Effector CD8-positive, alpha-beta T cell (primary cell): ENCODE measurements at regions not wholly inside any gene's neighbourhood (a gene's known extent, or its start where the extent isn't known, plus 50 kb on each side); places are given as distances from the start of the nearest gene placed in this dataset.

ENCODE experiments used
- DNase-seq: peaks from one replicate; lab custom pipeline; 2025; lab: John Stamatoyannopoulos, UW

- no peak for DNase-seq
Observed at GRCh38 chr5:2569774-2570542, 181.5 kb downstream of the IRX2 start.

DNA sequence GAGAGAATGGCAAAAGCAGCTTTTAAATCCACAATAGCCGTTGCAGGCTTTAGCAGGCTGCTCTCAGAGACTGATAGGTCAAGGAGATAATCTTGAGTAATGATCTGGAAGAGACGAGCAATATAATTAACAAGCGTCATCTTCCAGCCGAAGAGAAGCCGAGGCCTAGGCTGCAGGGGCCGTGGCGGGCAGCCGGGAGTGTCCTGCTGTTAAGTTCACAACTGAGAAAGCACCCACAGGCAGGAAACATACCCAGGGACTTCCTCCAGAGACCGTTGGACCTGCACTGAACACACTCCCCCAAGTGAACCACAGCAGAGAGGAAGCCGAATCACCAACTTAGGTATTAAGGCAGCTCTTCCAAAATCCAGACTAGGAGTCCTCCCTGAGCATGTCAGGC, 182.3 kb downstream of the IRX2 start:
- no peak for DNase-seq

GRCh38 chr5:2566284-2566683, 185.2 kb downstream of the IRX2 start:
- DNase-seq, result no peak

DNA sequence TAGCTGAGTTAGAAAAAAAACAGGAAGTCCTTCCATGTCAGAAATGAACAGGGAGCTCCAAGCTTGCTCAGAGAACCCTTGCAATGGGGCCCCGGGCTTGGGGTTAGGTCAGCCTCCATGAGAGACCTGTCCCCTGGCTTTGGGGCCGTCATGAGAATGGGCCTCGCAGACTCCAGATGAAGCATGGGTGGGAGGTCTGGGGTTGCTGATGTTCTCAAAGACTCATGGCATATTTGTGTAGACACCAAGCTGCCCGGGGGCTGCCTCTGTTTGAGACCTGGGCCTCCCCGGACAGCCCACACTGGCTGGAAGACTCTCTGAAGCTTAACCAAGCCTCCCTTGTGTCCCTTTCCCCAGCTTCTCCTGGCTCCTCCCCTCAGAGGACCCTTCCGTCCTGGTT, 186.3 kb downstream of the IRX2 start:
- no peak for DNase-seq

DNA sequence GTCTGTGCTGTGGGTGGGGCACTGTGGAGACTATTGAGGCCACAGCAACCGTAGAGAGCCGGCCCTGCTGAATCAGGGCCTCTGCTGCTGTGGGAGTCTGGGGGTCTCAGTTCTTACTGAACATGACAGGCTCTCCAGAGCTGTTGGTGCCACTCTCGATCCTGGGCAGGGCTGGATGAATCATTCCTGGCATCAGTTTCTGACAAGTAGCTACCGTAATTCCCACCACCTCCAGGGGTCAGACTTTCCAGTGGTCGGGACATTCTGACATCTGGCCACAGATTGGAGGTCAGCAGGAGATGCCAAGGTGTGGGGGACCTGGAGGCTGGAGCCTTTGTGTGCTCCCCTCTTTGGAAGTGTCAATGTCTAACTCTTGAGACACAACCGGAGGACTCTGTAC, 188.4 kb downstream of the IRX2 start:
- no peak for DNase-seq

DNA sequence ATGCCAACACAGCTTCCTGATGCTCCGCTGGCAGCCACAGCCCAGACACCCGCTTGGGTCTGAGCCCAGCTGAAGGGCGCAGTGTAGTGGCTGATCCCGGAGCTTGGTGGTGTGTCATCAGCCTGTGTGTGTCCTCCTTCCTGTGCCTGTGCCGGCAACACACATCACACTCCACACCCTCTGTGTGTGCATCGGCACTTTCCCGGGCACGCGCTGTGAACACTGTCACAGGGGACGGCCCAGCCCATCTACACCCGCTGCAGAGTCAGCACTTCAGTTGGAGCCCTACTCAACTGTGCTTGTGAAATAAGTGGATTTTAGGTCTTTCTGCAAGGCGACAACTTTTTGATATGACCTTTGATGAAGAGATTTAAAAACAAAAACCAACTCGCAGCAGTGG, 189.4 kb downstream of the IRX2 start:
- no peak for DNase-seq

- DNase-seq, result no peak
Observed at GRCh38 chr5:2560435-2560834, 191.0 kb downstream of the IRX2 start.

GRCh38 chr5:2557435-2557834, 194.0 kb downstream of the IRX2 start:
- no peak for DNase-seq

DNA sequence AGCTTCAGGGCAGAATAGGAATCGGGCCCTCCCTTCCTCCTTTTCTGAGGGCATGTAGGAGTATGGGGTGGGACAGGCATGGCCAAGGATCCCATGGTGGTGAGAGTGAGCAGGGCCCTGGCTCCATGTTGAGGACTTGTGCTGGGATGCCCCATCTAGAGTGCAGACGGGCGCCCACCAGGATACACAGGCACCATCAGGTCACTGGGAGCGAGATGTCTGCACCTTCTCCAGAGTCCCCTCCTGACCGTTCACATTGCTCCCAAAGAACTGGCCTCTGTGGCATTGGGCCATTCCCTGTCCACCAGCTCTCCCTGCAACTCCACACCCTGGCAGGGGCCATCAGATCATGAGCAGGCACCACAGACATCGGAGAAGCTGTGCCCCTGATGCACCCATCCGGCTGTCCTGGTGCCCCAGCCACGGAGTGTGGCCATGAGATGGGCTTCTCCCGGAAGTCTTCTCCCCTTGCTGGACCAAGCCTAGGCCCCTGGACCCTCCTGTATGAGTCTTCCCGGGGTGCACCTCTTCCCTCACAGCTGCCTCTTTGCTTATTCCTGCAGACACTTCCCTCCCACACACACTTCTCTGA, 195.0 kb downstream of the IRX2 start:
- DNase-seq, result no peak

GRCh38 chr5:2553611-2554010, 197.9 kb downstream of the IRX2 start:
- no peak for DNase-seq

- no peak for DNase-seq
Observed at GRCh38 chr5:2550509-2550908, 201.0 kb downstream of the IRX2 start.

DNA sequence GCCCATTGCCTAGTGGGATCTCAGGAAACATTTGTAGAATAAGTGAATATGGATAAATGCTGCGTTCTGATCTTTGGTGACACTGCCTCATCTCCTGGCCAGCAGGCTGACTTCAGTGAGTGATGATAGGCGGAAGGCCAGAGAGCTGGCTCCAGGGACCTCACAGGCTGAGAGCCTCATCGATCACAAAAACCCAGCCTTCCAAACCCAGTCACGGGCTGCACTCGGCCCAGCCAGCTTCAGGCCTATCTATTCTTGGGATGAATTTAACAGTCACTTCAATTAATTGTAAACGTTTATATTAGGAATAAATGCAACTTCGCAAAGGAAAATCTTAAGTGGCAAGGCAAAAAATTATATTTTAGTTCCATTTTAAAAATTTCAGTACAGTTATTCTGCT, 201.6 kb downstream of the IRX2 start:
- no peak for DNase-seq

- no peak for DNase-seq
Observed at GRCh38 chr5:2549354-2549753, 202.1 kb downstream of the IRX2 start.

GRCh38 chr5:2546938-2547337, 204.5 kb downstream of the IRX2 start:
- no peak for DNase-seq

GRCh38 chr5:2544003-2544402, 207.5 kb downstream of the IRX2 start:
- DNase-seq, result no peak

DNA sequence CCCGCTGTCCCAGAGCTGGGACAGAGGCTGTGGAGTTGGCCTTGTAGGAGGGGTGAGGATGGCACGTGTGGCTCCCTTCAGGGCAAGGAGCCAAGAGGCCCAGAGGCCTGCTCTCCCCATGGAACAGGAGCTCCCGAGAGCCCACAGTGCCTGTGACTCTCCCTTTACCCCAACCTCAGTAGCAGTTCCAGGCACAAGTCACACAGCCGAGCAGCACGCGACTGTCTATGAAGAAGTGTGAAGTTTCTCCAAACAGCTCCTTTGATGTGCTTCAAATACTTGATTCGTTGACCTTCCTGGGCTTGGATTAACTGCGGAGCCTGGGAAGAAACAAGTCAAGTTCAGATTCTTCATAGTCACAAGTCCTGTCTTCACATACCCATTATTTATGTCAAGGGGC, 208.7 kb downstream of the IRX2 start:
- no peak for DNase-seq

DNA sequence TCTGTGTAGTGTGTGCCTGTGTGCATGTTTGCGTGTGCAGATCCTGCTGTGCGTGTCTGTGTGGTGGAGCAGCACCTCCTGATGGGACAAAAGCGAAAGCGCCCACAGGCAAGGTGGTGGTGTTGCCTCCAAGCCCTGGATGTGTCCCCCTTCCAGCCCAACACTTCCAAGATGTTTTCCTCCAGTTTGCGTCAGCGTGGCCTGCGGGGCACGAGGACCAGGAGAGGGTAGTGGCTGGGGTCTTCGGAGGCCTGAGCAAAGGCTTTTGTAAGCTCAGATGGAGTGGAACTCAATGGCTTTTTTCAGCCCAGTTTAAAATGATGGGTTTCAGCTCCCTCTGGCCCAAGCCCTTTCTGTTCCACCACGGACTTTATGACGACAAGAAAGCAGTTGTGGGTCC, 209.5 kb downstream of the IRX2 start:
- DNase-seq, result no peak

DNA sequence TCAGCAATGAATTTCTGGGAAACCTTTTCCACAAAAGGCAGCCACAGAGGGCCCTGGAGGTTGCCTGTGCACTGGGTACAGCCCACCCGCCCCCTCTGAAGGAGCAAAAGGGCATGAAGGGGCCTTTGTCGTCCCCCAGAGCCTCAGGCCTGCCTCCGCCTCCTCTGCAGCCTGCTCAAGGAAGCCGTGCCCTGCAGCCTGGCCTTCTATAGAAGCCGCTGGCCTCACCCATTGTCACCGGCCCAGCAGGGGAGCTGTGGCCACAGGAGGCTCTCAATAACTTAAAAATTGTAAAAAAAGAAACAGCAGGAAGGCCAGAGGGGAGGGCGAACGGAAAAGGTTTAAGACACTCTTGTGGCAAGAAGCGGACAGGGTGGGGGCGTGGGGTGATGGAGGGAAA, 213.3 kb downstream of the IRX2 start:
- DNase-seq, result no peak

DNA sequence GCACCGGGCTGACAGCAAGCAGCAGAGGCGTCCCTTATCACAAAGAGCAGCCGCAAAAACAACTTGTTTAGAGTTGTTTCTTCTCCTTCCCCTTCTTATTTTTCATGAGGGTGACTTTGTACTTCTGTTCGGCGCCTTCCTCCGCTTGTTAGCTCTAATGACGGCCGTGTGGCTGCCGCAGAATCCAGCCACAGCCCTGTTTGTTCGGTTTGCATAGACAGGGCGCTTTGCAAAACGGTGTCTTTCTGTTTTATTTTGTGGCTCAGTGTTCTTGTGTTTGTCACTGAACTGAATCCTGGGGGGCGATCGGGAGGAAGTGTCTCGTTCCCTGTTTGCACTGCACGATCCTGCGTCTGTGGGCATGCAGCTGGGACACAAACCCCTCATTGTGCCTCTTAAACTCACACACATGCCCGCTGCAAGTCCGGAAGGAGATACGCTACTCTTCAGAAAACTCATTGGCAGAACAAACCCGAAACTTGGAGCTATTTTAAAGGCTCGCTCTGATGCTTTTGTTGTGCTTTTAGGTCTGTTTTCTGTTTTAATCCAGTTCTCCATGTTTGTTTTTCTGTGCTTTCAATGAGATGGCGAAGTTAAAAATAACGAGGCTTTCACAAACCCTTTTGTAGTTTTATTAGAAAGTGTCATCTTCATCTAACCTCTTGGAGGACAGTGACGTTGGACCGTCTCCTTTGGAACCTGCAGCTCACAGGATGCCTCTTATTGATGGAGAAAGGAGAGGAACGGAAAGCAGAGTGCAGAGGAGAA, 213.9 kb downstream of the IRX2 start:
- DNase-seq, result no peak

GRCh38 chr5:2536632-2537377, 214.7 kb downstream of the IRX2 start:
- no peak for DNase-seq

- DNase-seq, result no peak
Observed at GRCh38 chr5:2534970-2535369, 216.5 kb downstream of the IRX2 start.

DNA sequence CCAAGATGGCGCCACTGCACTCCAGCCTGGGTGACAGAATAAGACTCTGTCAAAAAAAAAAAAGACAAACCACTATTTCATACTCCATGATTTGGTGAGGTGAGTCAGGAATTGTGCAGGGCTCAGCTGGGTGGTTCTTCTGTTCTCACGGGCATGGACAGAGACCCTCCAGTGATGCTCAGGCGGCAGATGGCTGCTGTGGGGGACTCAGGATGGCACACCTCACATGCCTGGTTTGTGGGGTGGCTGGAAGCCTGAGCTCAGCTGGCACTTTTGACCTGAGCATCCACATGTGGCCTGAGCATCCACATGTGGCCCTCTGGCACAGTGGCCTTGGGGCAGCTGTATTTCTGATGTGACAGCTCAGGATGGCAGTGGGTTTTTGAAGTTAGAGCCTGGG, 217.2 kb downstream of the IRX2 start:
- DNase-seq, result no peak
